SJCRH30 (cell line): ENCODE measurements at regions not wholly inside any gene's neighbourhood (a gene's known extent, or its start where the extent isn't known, plus 50 kb on each side); places are given as distances from the start of the nearest gene placed in this dataset.
A peak's percentile ranks its signal among the peaks of the same experiment; 100 is the strongest.

Experiments used
- DNase-seq, 2 experiments: peaks; one replicate each; pipeline ENCODE4 v3.0.0-alpha.2; 2015 to 2020
- H3K27ac ChIP-seq: fragments of 250-450 bp; sonication (Bioruptor Pico); 2 replicates; pipeline ENCODE4 v1.5.1; 2020; ENCODE audit warnings: mild to moderate bottlenecking, moderate library complexity
- H3K27me3 ChIP-seq: fragments of 250-450 bp; sonication (Bioruptor Pico); 2 replicates; pipeline ENCODE4 v1.5.1; 2020; ENCODE audit warnings: mild to moderate bottlenecking, moderate library complexity
- H3K36me3 ChIP-seq: fragments of 250-450 bp; sonication (Bioruptor Pico); 2 replicates; pipeline ENCODE4 v1.5.1; 2020; ENCODE audit warnings: mild to moderate bottlenecking, moderate library complexity
- H3K4me1 ChIP-seq: fragments of 250-450 bp; sonication (Bioruptor Pico); 2 replicates; pipeline ENCODE4 v1.5.1; 2020; ENCODE audit warnings: mild to moderate bottlenecking, moderate library complexity
- H3K4me3 ChIP-seq: fragments of 250-450 bp; sonication (Bioruptor Pico); 2 replicates; pipeline ENCODE4 v1.5.1; 2020; ENCODE audit warnings: mild to moderate bottlenecking, moderate library complexity
- H3K9me3 ChIP-seq: fragments of 250-450 bp; sonication (Bioruptor Pico); replicated peaks from 2 replicates; pipeline ENCODE4 v1.5.1; 2020; ENCODE audit warnings: mild to moderate bottlenecking, moderate library complexity

- no peaks in the 10 kb centered on the region for H3K27me3 ChIP-seq
- H3K9me3 ChIP-seq = no peaks in the 10 kb centered on the region
- H3K4me1 ChIP-seq = peaks cover 41% of the 10 kb centered on the region
- no peak overlapping the region for H3K27ac ChIP-seq
- no peak overlapping the region for H3K4me3 ChIP-seq
- DNase-seq = no peak
- no peaks in the 10 kb centered on the region for H3K36me3 ChIP-seq
These were observed 88.3 kb upstream of the ATP2B1 start for GRCh38 chr12:89796798-89797382.

GRCh38 chr12:89793946-89794345 is 85.3 kb upstream of the ATP2B1 start:
- peak overlapping the region; percentile 97 for H3K27ac ChIP-seq
- peaks cover 30% of the 10 kb centered on the region for H3K4me1 ChIP-seq
- no peaks in the 10 kb centered on the region for H3K36me3 ChIP-seq
- H3K9me3 ChIP-seq = no peaks in the 10 kb centered on the region
- H3K27me3 ChIP-seq = no peaks in the 10 kb centered on the region
- DNase-seq = peak; percentile 53 to 87
- no peak overlapping the region for H3K4me3 ChIP-seq

GRCh38 chr12:89791286-89791685 is 82.6 kb upstream of the ATP2B1 start:
- no peaks in the 10 kb centered on the region for H3K36me3 ChIP-seq
- no peaks in the 10 kb centered on the region; the same call in 1 of the 2 replicates for H3K9me3 ChIP-seq
- H3K27ac ChIP-seq = no peak overlapping the region
- peaks cover 30% of the 10 kb centered on the region for H3K4me1 ChIP-seq
- H3K4me3 ChIP-seq = no peak overlapping the region
- DNase-seq = no peak
- H3K27me3 ChIP-seq = no peaks in the 10 kb centered on the region

- DNase-seq = no peak
- H3K27me3 ChIP-seq = no peaks in the 10 kb centered on the region
- H3K27ac ChIP-seq = no peak overlapping the region
- no peak overlapping the region for H3K4me3 ChIP-seq
- peaks cover 28% of the 10 kb centered on the region for H3K4me1 ChIP-seq
- H3K9me3 ChIP-seq = peaks cover 8% of the 10 kb centered on the region; the same call in 1 of the 2 replicates
- H3K36me3 ChIP-seq = no peaks in the 10 kb centered on the region
These were observed 81.2 kb upstream of the ATP2B1 start for GRCh38 chr12:89789862-89790261.

- Histone ChIP-seq H3K4me3 (no peak overlapping the region), H3K27ac (no peak overlapping the region), H3K4me1 (peaks cover 17% of the 10 kb centered on the region), H3K36me3 (no peaks in the 10 kb centered on the region), H3K9me3 (peaks cover 9% of the 10 kb centered on the region; the same call in 1 of the 2 replicates), H3K27me3 (no peaks in the 10 kb centered on the region)
- DNase-seq = no peak
These were observed 79.1 kb upstream of the ATP2B1 start for GRCh38 chr12:89787763-89788162.

- peaks cover 9% of the 10 kb centered on the region; the same call in 1 of the 2 replicates for H3K9me3 ChIP-seq
- no peak for DNase-seq
- no peaks in the 10 kb centered on the region for H3K36me3 ChIP-seq
- H3K27me3 ChIP-seq = no peaks in the 10 kb centered on the region
- H3K4me3 ChIP-seq = no peak overlapping the region
- peaks cover 22% of the 10 kb centered on the region for H3K4me1 ChIP-seq
- no peak overlapping the region for H3K27ac ChIP-seq
These were observed 77.7 kb upstream of the ATP2B1 start for GRCh38 chr12:89786177-89786810.

GRCh38 chr12:89783359-89784060 is 74.9 kb upstream of the ATP2B1 start:
- DNase-seq = peak; percentile 79 to 88
- Histone ChIP-seq H3K4me1 (peaks cover 22% of the 10 kb centered on the region), H3K27ac (peak overlapping the region; percentile 69), H3K36me3 (no peaks in the 10 kb centered on the region), H3K9me3 (peaks cover 9% of the 10 kb centered on the region; the same call in 1 of the 2 replicates), H3K27me3 (no peaks in the 10 kb centered on the region), H3K4me3 (0 out of 2 replicates have a peak overlapping the region, but pooled peaks have one; percentile 3)

GRCh38 chr12:89782807-89783206 is 74.2 kb upstream of the ATP2B1 start:
- 0 out of 2 replicates have a peak overlapping the region, but pooled peaks have one; percentile 3 for H3K4me3 ChIP-seq
- no peaks in the 10 kb centered on the region for H3K36me3 ChIP-seq
- no peaks in the 10 kb centered on the region for H3K27me3 ChIP-seq
- H3K9me3 ChIP-seq = peaks cover 9% of the 10 kb centered on the region; the same call in 1 of the 2 replicates
- peak overlapping the region; percentile 69 for H3K27ac ChIP-seq
- peaks cover 22% of the 10 kb centered on the region for H3K4me1 ChIP-seq
- no peak for DNase-seq

- H3K27ac ChIP-seq = peak overlapping the region; percentile 69
- no peaks in the 10 kb centered on the region for H3K36me3 ChIP-seq
- peaks cover 9% of the 10 kb centered on the region; the same call in 1 of the 2 replicates for H3K9me3 ChIP-seq
- no peaks in the 10 kb centered on the region for H3K27me3 ChIP-seq
- no peak overlapping the region for H3K4me3 ChIP-seq
- no peak for DNase-seq
- peaks cover 23% of the 10 kb centered on the region for H3K4me1 ChIP-seq
These were observed 73.4 kb upstream of the ATP2B1 start for GRCh38 chr12:89781946-89782550.

- Histone ChIP-seq H3K4me1 (peaks cover 32% of the 10 kb centered on the region), H3K9me3 (peaks cover 9% of the 10 kb centered on the region; the same call in 1 of the 2 replicates), H3K4me3 (no peak overlapping the region), H3K27me3 (no peaks in the 10 kb centered on the region), H3K27ac (no peak overlapping the region), H3K36me3 (no peaks in the 10 kb centered on the region)
- DNase-seq = no peak
These were observed 72.5 kb upstream of the ATP2B1 start for GRCh38 chr12:89781156-89781555.

- H3K4me3 ChIP-seq = no peak overlapping the region
- no peaks in the 10 kb centered on the region for H3K36me3 ChIP-seq
- peaks cover 50% of the 10 kb centered on the region for H3K4me1 ChIP-seq
- H3K27me3 ChIP-seq = no peaks in the 10 kb centered on the region
- no peak overlapping the region for H3K27ac ChIP-seq
- H3K9me3 ChIP-seq = no peaks in the 10 kb centered on the region
- no peak for DNase-seq
These were observed 70.5 kb upstream of the ATP2B1 start for GRCh38 chr12:89779090-89779489.

GRCh38 chr12:89777733-89778379 is 69.2 kb upstream of the ATP2B1 start:
- H3K4me1 ChIP-seq = peaks cover 43% of the 10 kb centered on the region
- no peak overlapping the region for H3K4me3 ChIP-seq
- no peaks in the 10 kb centered on the region for H3K36me3 ChIP-seq
- H3K27me3 ChIP-seq = no peaks in the 10 kb centered on the region
- no peak for DNase-seq
- H3K9me3 ChIP-seq = no peaks in the 10 kb centered on the region
- H3K27ac ChIP-seq = no peak overlapping the region

GRCh38 chr12:89775986-89776365 is 67.3 kb upstream of the ATP2B1 start:
- no peaks in the 10 kb centered on the region for H3K9me3 ChIP-seq
- no peak for DNase-seq
- H3K27me3 ChIP-seq = no peaks in the 10 kb centered on the region
- H3K36me3 ChIP-seq = no peaks in the 10 kb centered on the region
- peaks cover 33% of the 10 kb centered on the region for H3K4me1 ChIP-seq
- H3K4me3 ChIP-seq = peak overlapping the region; percentile 20
- H3K27ac ChIP-seq = peak overlapping the region; percentile 73
